GM13977 (cell line): ENCODE measurements at regions not wholly inside any gene's neighbourhood (a gene's known extent, or its start where the extent isn't known, plus 50 kb on each side); places are given as distances from the start of the nearest gene placed in this dataset.

Source experiments
- DNase-seq: peaks from one replicate; pipeline ENCODE4 v3.0.0; 2012; ENCODE audit warnings: low spot score
- in situ Hi-C: fragments of 300-500 bp; cut with MboI; formaldehyde crosslinking; loops from one replicate; pipeline ENCODE4 v1.12.0; 2022; ENCODE audit warnings: low sequenced_read_pairs, low pct_unique_long_range_greater_than_20kb, mixed read lengths, inconsistent platforms; ENCODE audit not compliant: unreplicated experiment
- TF ChIP-seq, protein P1 (sequence below): IDR thresholded peaks from 2 replicates; pipeline ENCODE4 v1.5.1; 2012; ENCODE audit warnings: mild to moderate bottlenecking, control low read depth; ENCODE audit not compliant: insufficient read depth; ENCODE audit errors: extremely low read depth, missing control alignments

DNA sequence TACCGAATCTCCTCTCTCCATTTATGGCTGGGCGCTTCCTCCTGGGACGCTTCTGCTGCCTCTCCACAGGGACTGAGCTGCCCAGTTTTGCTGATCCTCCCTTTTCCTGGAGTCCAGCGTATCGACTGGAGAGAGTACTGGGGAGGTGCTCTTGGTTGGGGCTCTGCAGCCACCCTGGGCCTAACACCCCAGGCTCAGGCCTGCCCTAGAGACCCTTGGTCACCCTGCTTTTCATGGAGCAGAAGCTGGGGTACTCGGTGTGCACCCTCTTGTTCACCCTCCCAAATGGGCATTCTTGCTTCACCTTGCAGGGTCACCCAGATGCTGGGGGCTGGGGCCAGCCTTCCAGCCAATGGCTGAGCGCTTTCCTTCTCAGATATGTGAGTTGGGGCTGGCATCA, 88.8 kb upstream of the RET start:
- DNase-seq = no peak
- in situ Hi-C loops = no loop called here
- TF ChIP-seq, protein P1, sequence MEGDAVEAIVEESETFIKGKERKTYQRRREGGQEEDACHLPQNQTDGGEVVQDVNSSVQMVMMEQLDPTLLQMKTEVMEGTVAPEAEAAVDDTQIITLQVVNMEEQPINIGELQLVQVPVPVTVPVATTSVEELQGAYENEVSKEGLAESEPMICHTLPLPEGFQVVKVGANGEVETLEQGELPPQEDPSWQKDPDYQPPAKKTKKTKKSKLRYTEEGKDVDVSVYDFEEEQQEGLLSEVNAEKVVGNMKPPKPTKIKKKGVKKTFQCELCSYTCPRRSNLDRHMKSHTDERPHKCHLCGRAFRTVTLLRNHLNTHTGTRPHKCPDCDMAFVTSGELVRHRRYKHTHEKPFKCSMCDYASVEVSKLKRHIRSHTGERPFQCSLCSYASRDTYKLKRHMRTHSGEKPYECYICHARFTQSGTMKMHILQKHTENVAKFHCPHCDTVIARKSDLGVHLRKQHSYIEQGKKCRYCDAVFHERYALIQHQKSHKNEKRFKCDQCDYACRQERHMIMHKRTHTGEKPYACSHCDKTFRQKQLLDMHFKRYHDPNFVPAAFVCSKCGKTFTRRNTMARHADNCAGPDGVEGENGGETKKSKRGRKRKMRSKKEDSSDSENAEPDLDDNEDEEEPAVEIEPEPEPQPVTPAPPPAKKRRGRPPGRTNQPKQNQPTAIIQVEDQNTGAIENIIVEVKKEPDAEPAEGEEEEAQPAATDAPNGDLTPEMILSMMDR = no peak

DNA sequence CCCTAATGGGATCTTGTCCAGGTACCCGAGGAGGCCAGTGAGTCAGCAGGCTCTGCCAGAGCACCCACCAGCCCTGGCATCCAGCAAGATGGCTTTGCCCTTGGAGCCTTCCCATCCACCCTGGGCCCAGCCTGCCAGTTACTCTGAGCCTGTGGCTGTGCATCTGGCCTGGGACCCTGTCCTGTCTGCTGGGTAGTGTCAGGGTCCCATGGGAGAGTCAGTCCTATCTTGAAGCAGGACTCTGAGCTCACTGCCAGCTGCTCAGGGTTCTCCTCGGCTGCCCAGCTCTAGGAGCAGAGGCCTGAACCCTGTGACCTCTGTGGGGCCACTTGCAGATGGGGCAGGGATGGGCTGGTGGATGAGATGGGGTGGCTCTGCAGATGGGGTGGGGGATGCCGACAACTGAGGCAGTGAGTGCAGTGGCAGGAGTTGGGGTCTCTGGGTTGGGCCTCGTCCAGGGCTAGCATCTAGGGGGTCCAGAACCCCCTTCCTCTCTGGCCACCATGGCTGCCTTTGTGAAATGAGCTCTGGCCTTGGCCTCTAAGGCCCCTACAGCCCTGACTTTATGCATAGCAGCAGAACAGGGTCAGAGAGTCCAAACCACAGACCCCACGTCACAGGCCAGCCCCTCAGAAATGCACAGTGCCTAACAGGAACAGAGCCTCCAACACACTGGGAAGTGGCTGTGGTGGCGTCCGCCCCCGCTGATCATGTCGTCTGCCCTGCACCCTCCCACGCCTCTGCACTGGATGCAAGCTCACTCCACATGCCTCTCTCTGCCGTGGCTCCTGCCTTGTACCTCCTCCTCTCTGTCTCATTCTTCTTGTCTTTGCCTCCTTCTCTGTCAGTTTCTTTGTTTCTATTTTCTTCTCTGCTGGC, 88.1 kb upstream of the RET start:
- in situ Hi-C loops = no loop called here
- DNase-seq = no peak
- TF ChIP-seq, protein P1 = no peak

DNA sequence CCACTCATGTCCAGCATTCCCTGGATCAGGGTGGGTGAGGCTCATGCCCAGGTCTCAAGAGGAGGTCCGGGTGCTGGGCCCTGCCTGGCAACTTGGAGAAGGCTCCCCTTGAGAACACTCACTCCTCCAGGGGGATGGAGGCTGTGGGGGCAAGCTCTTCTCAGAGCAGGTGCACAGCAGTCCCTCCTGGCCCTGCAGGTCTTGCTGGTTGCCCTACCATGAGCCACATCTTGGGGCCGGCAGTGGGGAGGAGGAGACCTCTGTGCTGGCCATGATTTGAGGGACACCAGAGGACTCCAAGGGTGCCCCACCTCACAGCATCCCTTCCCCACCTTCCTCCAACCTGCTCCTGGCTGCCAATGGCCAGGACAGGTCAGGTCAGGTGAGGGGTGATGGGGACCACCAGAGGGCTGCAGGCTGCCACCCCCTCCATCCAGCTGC, 87.4 kb upstream of the RET start:
- TF ChIP-seq, protein P1 = no peak
- in situ Hi-C loops = no loop called here
- DNase-seq = no peak

DNA sequence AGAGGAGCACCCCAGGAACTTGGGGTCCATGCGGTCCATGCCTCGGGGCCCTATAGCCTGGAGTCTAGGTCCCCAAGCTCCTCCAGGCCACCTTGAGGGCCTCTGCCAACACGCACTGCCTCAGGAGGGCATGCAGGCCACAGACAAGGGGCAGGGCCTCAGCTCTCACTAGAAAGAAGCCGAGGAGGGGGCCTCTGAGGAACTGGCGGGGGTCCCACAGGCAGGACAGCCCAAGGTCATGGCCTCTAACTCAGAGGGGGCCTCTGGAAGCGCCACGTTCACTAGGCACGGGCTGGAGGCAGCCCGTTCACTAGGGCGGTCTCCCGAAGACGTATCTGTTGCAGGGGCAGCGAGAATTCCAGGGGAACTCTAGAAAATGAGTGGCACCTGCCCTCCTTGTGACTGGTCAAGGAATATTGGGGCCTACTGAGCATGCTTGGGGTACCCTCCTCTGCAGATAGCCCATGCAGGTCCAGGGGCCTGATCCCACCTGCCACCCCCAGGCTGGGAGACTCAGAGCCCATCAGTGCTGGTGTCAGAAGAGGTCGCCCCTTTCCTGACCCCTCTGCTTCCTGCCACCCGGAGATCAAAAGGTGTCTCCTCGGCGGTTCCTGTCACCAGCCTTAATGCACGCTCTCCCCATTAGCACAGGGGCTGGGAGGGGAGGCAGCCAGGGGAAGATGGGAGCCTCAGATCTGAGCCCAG, 86.7 kb upstream of the RET start:
- in situ Hi-C loops = no loop called here
- TF ChIP-seq, protein P1 = no peak
- DNase-seq = no peak

DNA sequence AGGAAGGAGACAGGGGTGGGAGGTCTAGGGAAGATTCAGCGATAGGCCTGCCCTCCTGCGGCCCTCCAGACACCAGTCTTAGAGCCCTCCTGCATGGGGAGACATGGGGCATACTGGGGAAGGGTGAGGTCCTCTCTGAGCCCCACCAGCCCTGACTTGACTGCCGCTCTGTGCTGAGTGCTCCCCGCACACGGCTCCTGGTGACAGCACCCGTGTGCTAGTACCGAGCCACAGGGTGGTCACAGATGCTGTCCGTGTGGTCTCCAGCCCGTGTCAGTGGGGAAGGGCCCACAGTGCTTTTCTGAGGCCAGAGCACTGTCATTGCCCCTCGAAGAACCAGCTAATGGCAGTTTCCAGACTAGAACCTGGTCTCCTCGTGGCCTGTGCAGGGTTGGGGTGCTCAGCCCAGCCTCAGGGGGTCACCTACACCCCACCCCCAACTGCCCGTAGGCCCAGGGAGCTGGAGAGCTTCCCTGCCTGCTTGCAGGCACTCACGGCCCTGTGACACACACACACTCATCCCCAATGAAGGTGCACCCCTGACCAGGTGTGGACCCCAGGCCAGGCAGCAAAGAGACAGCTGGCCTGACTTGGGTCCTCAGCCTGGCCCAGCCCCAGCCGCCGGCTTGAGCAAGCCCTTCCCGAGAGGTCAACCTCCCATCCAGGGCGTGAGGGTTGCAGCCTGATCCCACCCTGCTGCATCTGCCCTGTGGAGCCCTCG, 86.0 kb upstream of the RET start:
- TF ChIP-seq, protein P1 = no peak
- in situ Hi-C loops = no loop called here

DNA sequence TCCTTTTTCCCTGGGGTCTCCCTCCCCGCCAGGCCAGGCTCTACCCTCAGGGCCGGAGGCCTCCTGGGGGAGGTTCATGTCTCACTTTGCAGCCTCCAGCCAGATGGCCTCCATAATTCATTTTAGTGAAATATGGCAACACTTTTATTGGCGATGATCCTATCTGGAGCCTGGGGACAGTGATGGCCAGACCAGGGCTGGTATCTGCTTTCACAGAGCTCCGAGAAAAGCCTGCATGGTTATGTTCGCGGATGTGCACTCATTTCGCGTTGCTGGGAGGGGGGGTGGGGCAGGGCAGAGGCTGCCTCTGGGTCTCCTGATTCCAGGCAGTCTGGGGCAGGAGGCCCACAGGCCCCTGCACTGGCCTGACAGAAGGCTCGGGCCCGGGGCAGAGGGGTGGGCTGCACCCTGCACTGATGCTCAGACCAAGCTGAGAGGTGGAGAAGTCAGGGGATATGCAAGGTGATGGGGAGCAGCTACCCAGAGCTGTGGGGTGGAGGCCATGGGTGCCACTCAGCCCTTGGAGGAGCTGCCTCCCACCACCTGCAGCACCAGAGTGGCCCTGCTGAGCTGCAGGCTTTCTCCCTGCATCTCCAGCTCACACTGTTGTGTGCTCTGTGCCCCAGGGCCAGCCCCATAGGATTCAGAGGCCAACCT, 85.3 kb upstream of the RET start:
- in situ Hi-C loops = no loop called here
- TF ChIP-seq, protein P1 = no peak
- DNase-seq = no peak

More for the DNA sequence above, 86.0 kb upstream of the RET start:
- DNase-seq = no peak
